HUES64 (cell line): ENCODE measurements at regions not wholly inside any gene's neighbourhood (a gene's known extent, or its start where the extent isn't known, plus 50 kb on each side); places are given as distances from the start of the nearest gene placed in this dataset.
"Not testable (repeated sequence)": the region's sequence is repeated elsewhere in the genome, so short reads cannot be mapped to it uniquely, and the experiment has no call there.

Experiments
- H3K27ac ChIP-seq: 2 replicates; pipeline ENCODE4 v1.7.0; 2013; ENCODE audit warnings: low read depth, low read length, inconsistent platforms
- H3K27me3 ChIP-seq: 2 replicates; pipeline ENCODE4 v1.6.1; 2013; ENCODE audit warnings: mild to moderate bottlenecking, low read length; ENCODE audit not compliant: insufficient read depth
- H3K36me3 ChIP-seq: 2 replicates; pipeline ENCODE4 v1.6.1; 2013; ENCODE audit warnings: mild to moderate bottlenecking, low read length; ENCODE audit not compliant: insufficient read depth
- H3K4me1 ChIP-seq: 2 replicates; pipeline ENCODE4 v1.6.1; 2013; ENCODE audit warnings: mild to moderate bottlenecking, low read length, moderate library complexity; ENCODE audit not compliant: insufficient read depth
- H3K4me3 ChIP-seq: 2 replicates; pipeline ENCODE4 v1.5.1; 2013; ENCODE audit warnings: mild to moderate bottlenecking, low read length, moderate library complexity
- H3K9ac ChIP-seq: 2 replicates; pipeline ENCODE4 v1.6.1; 2013; ENCODE audit warnings: mild to moderate bottlenecking, low read depth, low read length
- H3K9me3 ChIP-seq: 2 replicates; pipeline ENCODE4 v1.6.1; 2013; ENCODE audit warnings: low read depth, low read length; ENCODE audit not compliant: insufficient read depth
- WGBS: fragments of 150-250, 120-280 bp; methylation state at CpG from one replicate; pipeline ENCODE4 v1.1.7; 2013; ENCODE audit warnings: missing lambda C conversion rate; 5-methylcytosine and 5-hydroxymethylcytosine counted together

DNA sequence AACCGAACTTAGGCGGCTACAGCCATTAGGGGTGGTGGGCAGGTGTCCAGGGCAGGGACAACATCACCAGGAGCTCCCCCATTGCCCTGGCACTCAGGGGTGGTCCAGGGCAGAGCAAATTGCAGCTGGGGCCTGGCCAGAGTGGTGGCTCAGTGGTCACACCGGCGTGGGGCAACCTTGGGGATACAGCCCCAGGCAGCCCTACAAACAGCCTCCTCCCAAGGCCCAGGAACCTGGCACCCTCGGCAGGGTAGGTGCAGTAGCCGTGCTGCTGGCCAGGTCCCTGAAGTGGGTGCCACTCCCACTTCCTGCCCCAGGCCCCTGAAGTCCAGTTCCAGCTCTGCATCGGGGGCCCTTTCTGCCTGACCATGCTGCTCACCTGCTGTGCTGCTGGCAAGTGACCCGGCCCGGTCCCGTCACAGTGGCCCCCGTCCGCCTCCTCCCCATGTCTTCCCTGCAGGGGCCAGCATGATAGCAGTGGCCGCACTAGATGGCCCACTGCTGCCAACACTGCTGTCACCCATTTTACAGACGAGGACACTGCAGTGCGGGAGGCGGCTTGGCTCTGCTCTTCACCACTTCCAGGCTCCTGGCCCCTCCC lies 712.8 kb downstream of the MATN1 start:
- H3K4me1 ChIP-seq = peaks cover 5% of the 10 kb centered on the region
- no peaks in the 10 kb centered on the region for H3K9me3 ChIP-seq
- WGBS = 81% methylated on average over 16 of the region's 16 CpGs
- no peak overlapping the region for H3K9ac ChIP-seq
- no peaks in the 10 kb centered on the region for H3K36me3 ChIP-seq
- H3K4me3 ChIP-seq = no peak overlapping the region
- no peak overlapping the region for H3K27ac ChIP-seq
- H3K27me3 ChIP-seq = no peaks in the 10 kb centered on the region

GRCh38 chr1:30009720-30010119 lies 713.7 kb downstream of the MATN1 start:
- Histone ChIP-seq H3K36me3 (no peaks in the 10 kb centered on the region), H3K27ac (no peak overlapping the region), H3K4me1 (peaks cover 5% of the 10 kb centered on the region), H3K9me3 (no peaks in the 10 kb centered on the region), H3K4me3 (no peak overlapping the region), H3K27me3 (no peaks in the 10 kb centered on the region), H3K9ac (no peak overlapping the region)
- WGBS = 48% methylated on average over 2 of the region's 2 CpGs

DNA sequence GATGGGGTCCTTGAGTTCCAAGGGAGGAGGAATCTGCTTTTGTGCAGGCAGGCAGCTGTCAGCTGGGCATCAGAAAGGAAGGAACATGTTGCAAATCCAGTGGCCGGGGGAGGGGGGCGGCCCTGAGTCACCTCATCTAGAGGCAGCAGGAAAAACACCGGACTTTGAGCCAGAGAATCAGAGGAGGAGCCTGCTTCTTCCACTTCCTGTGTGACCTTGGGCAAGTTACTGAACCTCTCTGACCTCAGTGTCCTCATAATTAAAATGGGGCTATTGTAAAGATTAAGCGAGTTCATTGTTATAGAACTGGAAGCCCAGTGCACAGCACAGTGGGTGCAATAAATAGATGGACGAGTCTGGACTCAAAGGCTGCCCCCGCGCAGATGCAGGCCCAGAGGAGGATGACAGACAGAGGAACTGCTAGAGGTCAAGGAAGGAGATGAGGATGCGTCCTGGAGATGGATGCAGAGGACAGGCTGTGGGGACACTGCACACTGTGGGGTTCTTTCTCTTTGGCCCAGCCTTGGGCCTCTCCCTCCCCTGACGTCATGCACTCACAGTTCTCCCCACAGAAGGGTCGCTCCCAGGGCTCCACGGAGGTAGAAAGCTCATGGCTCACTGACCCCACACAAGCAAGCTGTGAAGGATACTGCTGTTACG lies 714.3 kb downstream of the MATN1 start:
- Histone ChIP-seq H3K4me1 (peaks cover 5% of the 10 kb centered on the region), H3K36me3 (no peaks in the 10 kb centered on the region), H3K4me3 (no peak overlapping the region), H3K9me3 (no peaks in the 10 kb centered on the region), H3K27ac (no peak overlapping the region), H3K27me3 (no peaks in the 10 kb centered on the region), H3K9ac (no peak overlapping the region)
- WGBS = 84% methylated on average over 12 of the region's 12 CpGs

- no peaks in the 10 kb centered on the region for H3K9me3 ChIP-seq
- 84% methylated on average over 6 of the region's 6 CpGs for WGBS
- H3K9ac ChIP-seq = no peak overlapping the region
- H3K27me3 ChIP-seq = no peaks in the 10 kb centered on the region
- H3K4me1 ChIP-seq = peaks cover 5% of the 10 kb centered on the region
- H3K27ac ChIP-seq = no peak overlapping the region
- H3K36me3 ChIP-seq = no peaks in the 10 kb centered on the region
- no peak overlapping the region for H3K4me3 ChIP-seq
Observed at GRCh38 chr1:30008372-30008997, 714.9 kb downstream of the MATN1 start.

- Histone ChIP-seq H3K27me3 (no peaks in the 10 kb centered on the region), H3K4me1 (peaks cover 10% of the 10 kb centered on the region), H3K4me3 (no peak overlapping the region), H3K9me3 (no peaks in the 10 kb centered on the region), H3K27ac (no peak overlapping the region), H3K36me3 (no peaks in the 10 kb centered on the region), H3K9ac (no peak overlapping the region)
- 38% methylated on average over 5 of the region's 5 CpGs for WGBS
Observed at GRCh38 chr1:30005972-30006619, 717.3 kb downstream of the MATN1 start.

DNA sequence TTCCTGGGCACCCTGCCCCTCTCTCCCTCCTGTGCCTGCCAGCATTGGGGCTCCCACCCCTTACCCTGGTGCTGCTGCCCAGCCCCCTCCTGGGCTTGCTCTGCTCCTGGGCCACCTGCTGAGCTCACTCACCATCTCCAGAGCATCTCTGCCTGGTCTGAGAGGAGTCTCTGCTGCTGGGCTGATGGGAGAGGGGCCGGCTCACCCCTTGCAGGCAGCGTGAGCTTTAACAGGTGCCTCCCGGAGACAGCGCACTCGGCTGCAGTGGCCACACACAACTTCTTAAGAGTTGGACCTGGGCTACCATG lies 721.7 kb downstream of the MATN1 start:
- no peaks in the 10 kb centered on the region for H3K36me3 ChIP-seq
- no peak overlapping the region for H3K4me3 ChIP-seq
- H3K27ac ChIP-seq = no peak overlapping the region
- no peaks in the 10 kb centered on the region for H3K27me3 ChIP-seq
- WGBS = 86% methylated on average over 5 of the region's 5 CpGs
- H3K9me3 ChIP-seq = no peaks in the 10 kb centered on the region
- H3K4me1 ChIP-seq = peaks cover 10% of the 10 kb centered on the region
- no peak overlapping the region for H3K9ac ChIP-seq

- Histone ChIP-seq H3K4me1 (peaks cover 7% of the 10 kb centered on the region), H3K9ac (no peak overlapping the region), H3K36me3 (no peaks in the 10 kb centered on the region), H3K9me3 (no peaks in the 10 kb centered on the region), H3K4me3 (no peak overlapping the region), H3K27ac (no peak overlapping the region), H3K27me3 (no peaks in the 10 kb centered on the region)
- 76% methylated on average over 15 of the region's 15 CpGs for WGBS
Observed at GRCh38 chr1:30001011-30001731, 722.2 kb downstream of the MATN1 start.

- H3K9ac ChIP-seq = no peak overlapping the region
- H3K27ac ChIP-seq = no peak overlapping the region
- H3K36me3 ChIP-seq = no peaks in the 10 kb centered on the region
- H3K27me3 ChIP-seq = no peaks in the 10 kb centered on the region
- 95% methylated on average over 7 of the region's 7 CpGs for WGBS
- H3K4me3 ChIP-seq = no peak overlapping the region
- 0 out of 2 replicates have a peak, but pooled peaks cover 5% of the 10 kb centered on the region for H3K4me1 ChIP-seq
- no peaks in the 10 kb centered on the region for H3K9me3 ChIP-seq
Observed at GRCh38 chr1:30000266-30000665, 723.1 kb downstream of the MATN1 start.

GRCh38 chr1:29999595-29999994 lies 723.8 kb downstream of the MATN1 start:
- H3K27ac ChIP-seq = no peak overlapping the region
- WGBS = 92% methylated on average over 1 of the region's 1 CpG
- no peaks in the 10 kb centered on the region for H3K36me3 ChIP-seq
- 0 out of 2 replicates have a peak, but pooled peaks cover 5% of the 10 kb centered on the region for H3K4me1 ChIP-seq
- no peak overlapping the region for H3K9ac ChIP-seq
- 0 out of 2 replicates have a peak, but pooled peaks cover under 1% of the 10 kb centered on the region for H3K9me3 ChIP-seq
- H3K4me3 ChIP-seq = no peak overlapping the region
- no peaks in the 10 kb centered on the region for H3K27me3 ChIP-seq

DNA sequence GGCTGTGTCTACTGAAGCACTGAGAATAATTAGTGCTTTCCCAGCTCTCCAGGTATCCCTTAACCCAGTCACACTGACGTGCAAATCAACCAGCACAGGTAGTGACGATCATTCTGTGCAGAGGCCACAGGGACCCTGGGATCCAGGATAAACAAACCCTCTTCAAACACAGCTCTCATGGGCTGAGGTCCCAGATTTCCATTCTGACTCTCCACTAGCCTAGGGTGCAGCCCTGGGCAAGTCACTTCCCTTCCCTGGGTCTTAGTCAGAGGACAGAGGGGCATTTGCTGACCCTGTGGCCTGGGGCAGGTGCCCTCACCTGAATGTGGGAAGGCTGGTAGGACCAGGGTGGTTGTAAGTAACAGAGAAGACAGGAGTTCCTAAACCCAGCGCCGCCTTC lies 724.7 kb downstream of the MATN1 start:
- H3K36me3 ChIP-seq = no peaks in the 10 kb centered on the region
- H3K4me3 ChIP-seq = no peak overlapping the region
- H3K9me3 ChIP-seq = peaks cover 7% of the 10 kb centered on the region; the same call in 1 of the 2 replicates
- H3K9ac ChIP-seq = no peak overlapping the region
- no peak overlapping the region for H3K27ac ChIP-seq
- 87% methylated on average over 4 of the region's 4 CpGs for WGBS
- 0 out of 2 replicates have a peak, but pooled peaks cover 5% of the 10 kb centered on the region for H3K4me1 ChIP-seq
- no peaks in the 10 kb centered on the region for H3K27me3 ChIP-seq

- WGBS = 100% methylated on average over 1 of the region's 3 CpGs
Observed at GRCh38 chr1:29997818-29998217, 725.6 kb downstream of the MATN1 start.

More at GRCh38 chr1:29997818-29998217, 725.6 kb downstream of the MATN1 start:
- H3K36me3 ChIP-seq, H3K27ac ChIP-seq, H3K4me1 ChIP-seq, H3K9ac ChIP-seq, H3K4me3 ChIP-seq, H3K27me3 ChIP-seq, H3K9me3 ChIP-seq: not testable (repeated sequence)
